ENCODE measurements at regions not wholly inside any gene's neighbourhood (a gene's known extent, or its start where the extent isn't known, plus 50 kb on each side); places are given as distances from the start of the nearest gene placed in this dataset.

- no peak for DNase-seq (ENCODE audit: low spot score)
- Histone ChIP-seq H3K27ac (no peak overlapping the region), H3K4me3 (no peak overlapping the region)
- TF ChIP-seq CTCF (IDR thresholded peaks at IDR 0.05): no peak
Measured at GRCh38 chr1:223014142-223014873, 128.7 kb downstream of the TLR5 start.

GRCh38 chr1:223016381-223016780 lies 126.7 kb downstream of the TLR5 start:
- DNase-seq (ENCODE audit: low spot score): no peak
- H3K4me3 ChIP-seq: no peak overlapping the region
- no peak for TF ChIP-seq CTCF (IDR thresholded peaks at IDR 0.05)
- H3K27ac ChIP-seq: no peak overlapping the region

- no peak for DNase-seq (ENCODE audit: low spot score)
- peak overlapping the region in 1 of 2 donors; percentile 40 for H3K27ac ChIP-seq
- no peak overlapping the region for H3K4me3 ChIP-seq
- no peak for TF ChIP-seq CTCF (IDR thresholded peaks at IDR 0.05)
Measured at GRCh38 chr1:223016890-223017289, 126.2 kb downstream of the TLR5 start.

- H3K4me3 ChIP-seq: no peak overlapping the region
- TF ChIP-seq CTCF (IDR thresholded peaks at IDR 0.05): no peak
- H3K27ac ChIP-seq: peak overlapping the region in 1 of 2 donors; percentile 40
- no peak for DNase-seq (ENCODE audit: low spot score)
Measured at GRCh38 chr1:223017291-223017690, 125.8 kb downstream of the TLR5 start.

- TF ChIP-seq CTCF (IDR thresholded peaks at IDR 0.05): no peak
- H3K27ac ChIP-seq: no peak overlapping the region
Measured at GRCh38 chr1:223018534-223018933, 124.5 kb downstream of the TLR5 start.

GRCh38 chr1:223019256-223019655 lies 123.8 kb downstream of the TLR5 start:
- no peak overlapping the region for H3K4me3 ChIP-seq
- H3K27ac ChIP-seq: no peak overlapping the region
- DNase-seq (ENCODE audit: low spot score): no peak
- no peak for TF ChIP-seq CTCF (IDR thresholded peaks at IDR 0.05)

More at GRCh38 chr1:223018534-223018933, 124.5 kb downstream of the TLR5 start:
- no peak overlapping the region for H3K4me3 ChIP-seq
- no peak for DNase-seq (ENCODE audit: low spot score)

GRCh38 chr1:223020770-223021169 lies 122.3 kb downstream of the TLR5 start:
- no peak overlapping the region for H3K27ac ChIP-seq
- no peak for DNase-seq (ENCODE audit: low spot score)
- H3K4me3 ChIP-seq: no peak overlapping the region
- no peak for TF ChIP-seq CTCF (IDR thresholded peaks at IDR 0.05)
